ENCODE measurements at regions not wholly inside any gene's neighbourhood (a gene's known extent, or its start where the extent isn't known, plus 50 kb on each side); places are given as distances from the start of the nearest gene placed in this dataset.

- TF ChIP-seq, protein P1, sequence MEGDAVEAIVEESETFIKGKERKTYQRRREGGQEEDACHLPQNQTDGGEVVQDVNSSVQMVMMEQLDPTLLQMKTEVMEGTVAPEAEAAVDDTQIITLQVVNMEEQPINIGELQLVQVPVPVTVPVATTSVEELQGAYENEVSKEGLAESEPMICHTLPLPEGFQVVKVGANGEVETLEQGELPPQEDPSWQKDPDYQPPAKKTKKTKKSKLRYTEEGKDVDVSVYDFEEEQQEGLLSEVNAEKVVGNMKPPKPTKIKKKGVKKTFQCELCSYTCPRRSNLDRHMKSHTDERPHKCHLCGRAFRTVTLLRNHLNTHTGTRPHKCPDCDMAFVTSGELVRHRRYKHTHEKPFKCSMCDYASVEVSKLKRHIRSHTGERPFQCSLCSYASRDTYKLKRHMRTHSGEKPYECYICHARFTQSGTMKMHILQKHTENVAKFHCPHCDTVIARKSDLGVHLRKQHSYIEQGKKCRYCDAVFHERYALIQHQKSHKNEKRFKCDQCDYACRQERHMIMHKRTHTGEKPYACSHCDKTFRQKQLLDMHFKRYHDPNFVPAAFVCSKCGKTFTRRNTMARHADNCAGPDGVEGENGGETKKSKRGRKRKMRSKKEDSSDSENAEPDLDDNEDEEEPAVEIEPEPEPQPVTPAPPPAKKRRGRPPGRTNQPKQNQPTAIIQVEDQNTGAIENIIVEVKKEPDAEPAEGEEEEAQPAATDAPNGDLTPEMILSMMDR (conservative IDR thresholded peaks at IDR 0.05; ENCODE audit: low read length) = no peak
- TF ChIP-seq EZH2phosphoT487 (IDR thresholded peaks at IDR 0.05; ENCODE audit: borderline replicate concordance, low read depth, low read length) = no peak
These were observed 326.9 kb downstream of the ZNF608 start for GRCh38 chr5:124419531-124419930.
